ENCODE measurements at regions not wholly inside any gene's neighbourhood (a gene's known extent, or its start where the extent isn't known, plus 50 kb on each side); places are given as distances from the start of the nearest gene placed in this dataset.

DNA sequence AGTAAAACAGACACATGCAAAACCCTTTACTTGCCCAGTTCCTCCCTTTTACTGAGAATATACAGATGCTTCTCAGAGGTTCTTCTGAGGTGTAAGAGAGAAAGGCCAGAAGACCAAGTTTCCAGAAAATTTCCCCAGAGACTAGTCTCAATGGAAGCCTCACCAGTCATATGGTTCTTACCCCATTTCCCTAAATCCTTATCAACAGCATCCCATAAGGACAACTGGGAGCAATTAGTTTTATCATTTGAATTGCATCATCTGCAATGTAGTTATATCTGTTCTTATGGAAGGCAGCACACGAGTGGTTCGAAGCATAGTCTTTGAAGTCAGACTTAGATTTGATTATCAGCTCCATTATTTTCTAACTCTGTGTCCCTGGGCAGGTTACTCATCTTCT lies 203.6 kb upstream of the PPARGC1A start:
- no peak for TF ChIP-seq POLR2A (IDR thresholded peaks at IDR 0.05; ENCODE audit: low read length)
- TF ChIP-seq, protein P1, sequence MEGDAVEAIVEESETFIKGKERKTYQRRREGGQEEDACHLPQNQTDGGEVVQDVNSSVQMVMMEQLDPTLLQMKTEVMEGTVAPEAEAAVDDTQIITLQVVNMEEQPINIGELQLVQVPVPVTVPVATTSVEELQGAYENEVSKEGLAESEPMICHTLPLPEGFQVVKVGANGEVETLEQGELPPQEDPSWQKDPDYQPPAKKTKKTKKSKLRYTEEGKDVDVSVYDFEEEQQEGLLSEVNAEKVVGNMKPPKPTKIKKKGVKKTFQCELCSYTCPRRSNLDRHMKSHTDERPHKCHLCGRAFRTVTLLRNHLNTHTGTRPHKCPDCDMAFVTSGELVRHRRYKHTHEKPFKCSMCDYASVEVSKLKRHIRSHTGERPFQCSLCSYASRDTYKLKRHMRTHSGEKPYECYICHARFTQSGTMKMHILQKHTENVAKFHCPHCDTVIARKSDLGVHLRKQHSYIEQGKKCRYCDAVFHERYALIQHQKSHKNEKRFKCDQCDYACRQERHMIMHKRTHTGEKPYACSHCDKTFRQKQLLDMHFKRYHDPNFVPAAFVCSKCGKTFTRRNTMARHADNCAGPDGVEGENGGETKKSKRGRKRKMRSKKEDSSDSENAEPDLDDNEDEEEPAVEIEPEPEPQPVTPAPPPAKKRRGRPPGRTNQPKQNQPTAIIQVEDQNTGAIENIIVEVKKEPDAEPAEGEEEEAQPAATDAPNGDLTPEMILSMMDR (IDR thresholded peaks at IDR 0.05): no peak

Measured in A549 (cell line).